Thyroid gland (tissue), 4 donors: ENCODE measurements at regions not wholly inside any gene's neighbourhood (a gene's known extent, or its start where the extent isn't known, plus 50 kb on each side); places are given as distances from the start of the nearest gene placed in this dataset.

ENCODE experiments used
- CTCF ChIP-seq, 6 experiments: fragments of 200-600 bp in 3 of 6; fragments of 450-650 bp in 3 of 6; sonication (generic) in 3 of 6; IDR thresholded peaks; one replicate each; pipeline ENCODE4 v1.5.1; 2016 to 2019; ENCODE audit warnings: antibody characterized with exemption in 6 of 6, mild to moderate bottlenecking in 2 of 6, inconsistent platforms in 1 of 6, moderate library complexity in 1 of 6
- POLR2A ChIP-seq, 2 donors: fragments of 450-650 bp; IDR thresholded peaks; one replicate each; pipeline ENCODE4 v1.6.1; 2017; ENCODE audit warnings: antibody characterized with exemption in 2 of 2, mild to moderate bottlenecking in 2 of 2, moderate library complexity in 1 of 2

DNA sequence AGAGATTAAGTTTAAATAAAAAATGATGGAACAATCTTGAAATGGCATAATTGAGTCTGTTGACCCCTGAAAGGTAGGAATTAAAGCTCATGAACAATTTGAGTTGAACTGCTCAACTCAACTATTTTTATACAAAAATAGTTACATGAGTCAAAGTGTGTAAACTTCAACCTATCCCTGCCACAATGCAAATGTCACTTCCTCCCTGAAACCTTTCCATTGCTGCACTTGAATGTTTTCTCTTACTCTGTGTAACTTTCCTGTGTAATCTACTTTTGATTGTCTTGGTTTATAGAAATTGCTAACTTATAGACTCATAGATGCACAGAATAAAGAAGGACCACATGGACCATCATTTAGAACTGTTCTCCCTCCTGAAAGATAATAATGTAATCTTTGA, 218.5 kb downstream of the GBA3 start:
- TF ChIP-seq POLR2A (IDR thresholded peaks at IDR 0.05): no peak
- TF ChIP-seq CTCF (IDR thresholded peaks at IDR 0.05): no peak
